Mesenchymal stem cell (in vitro differentiated cells and primary cell): ENCODE measurements at regions not wholly inside any gene's neighbourhood (a gene's known extent, or its start where the extent isn't known, plus 50 kb on each side); places are given as distances from the start of the nearest gene placed in this dataset.
"Not testable (repeated sequence)": the region's sequence is repeated elsewhere in the genome, so short reads cannot be mapped to it uniquely, and the experiment has no call there.

Experiments used
- DNase-seq: peaks from one replicate; pipeline ENCODE4 v3.0.0-alpha.2; 2013
- H2AFZ ChIP-seq: one replicate; pipeline ENCODE4 v1.6.1; 2013; ENCODE audit warnings: low read depth, mild to moderate bottlenecking, control low read depth, inconsistent platforms, low read length, moderate library complexity
- H2AK5ac ChIP-seq: 2 replicates; pipeline ENCODE4 v1.6.1; 2013; ENCODE audit warnings: low read length, moderate library complexity, mild to moderate bottlenecking, inconsistent platforms; ENCODE audit not compliant: severe bottlenecking
- H2BK120ac ChIP-seq: one replicate; pipeline ENCODE4 v1.6.1; 2013; ENCODE audit warnings: low read depth, mild to moderate bottlenecking, inconsistent platforms, low read length, moderate library complexity
- H2BK12ac ChIP-seq, 2 experiments: one replicate each; pipeline ENCODE4 v1.6.1; 2013; ENCODE audit warnings: inconsistent platforms in 2 of 2, low read length in 2 of 2, mild to moderate bottlenecking in 2 of 2, moderate library complexity in 2 of 2, control low read depth in 1 of 2
- H2BK15ac ChIP-seq: one replicate; pipeline ENCODE4 v1.6.1; 2013; ENCODE audit warnings: mild to moderate bottlenecking, low read depth, inconsistent platforms; ENCODE audit not compliant: poor library complexity, severe bottlenecking
- H2BK5ac ChIP-seq: 2 replicates; pipeline ENCODE4 v1.6.1; 2013; ENCODE audit warnings: low read depth, mild to moderate bottlenecking, low read length, control low read depth, inconsistent platforms; ENCODE audit not compliant: poor library complexity, severe bottlenecking
- H3K14ac ChIP-seq, 2 experiments: one replicate each; pipeline ENCODE4 v1.6.1; 2013; ENCODE audit warnings: inconsistent platforms in 2 of 2, low read length in 2 of 2, control low read depth in 1 of 2, mild to moderate bottlenecking in 1 of 2, moderate library complexity in 1 of 2
- H3K18ac ChIP-seq, 2 experiments: one replicate each; pipeline ENCODE4 v1.6.1; 2013; ENCODE audit warnings: inconsistent platforms in 2 of 2, low read length in 2 of 2, control low read depth in 1 of 2, low read depth in 1 of 2, mild to moderate bottlenecking in 1 of 2
- H3K23ac ChIP-seq, 2 experiments: one replicate each; pipeline ENCODE4 v1.6.1; 2013; ENCODE audit warnings: inconsistent platforms in 2 of 2, low read length in 2 of 2, mild to moderate bottlenecking in 2 of 2, moderate library complexity in 2 of 2, control low read depth in 1 of 2
- H3K27ac ChIP-seq: 2 replicates; pipeline ENCODE4 v1.5.1; 2013; ENCODE audit warnings: mild to moderate bottlenecking, moderate library complexity, low read length, control low read depth, inconsistent platforms; ENCODE audit not compliant: poor library complexity, severe bottlenecking
- H3K27me3 ChIP-seq, 2 experiments: 2 replicates each; pipeline versions ENCODE4 v1.6.1 to v1.7.0; 2013; ENCODE audit warnings: low read length in 2 of 2, mild to moderate bottlenecking in 2 of 2, moderate library complexity in 2 of 2, control low read depth in 1 of 2, inconsistent platforms in 1 of 2; ENCODE audit not compliant: control insufficient read depth in 1 of 2, insufficient read depth in 1 of 2
- H3K36me3 ChIP-seq, 2 experiments: 2 replicates each; pipeline versions ENCODE4 v1.6.1 to v1.7.0; 2013; ENCODE audit warnings: low read length in 2 of 2, control low read depth in 1 of 2, inconsistent platforms in 1 of 2, low read depth in 1 of 2, mild to moderate bottlenecking in 1 of 2; ENCODE audit not compliant: insufficient read depth in 2 of 2, control insufficient read depth in 1 of 2
- H3K4ac ChIP-seq, 2 experiments: one replicate each; pipeline ENCODE4 v1.6.1; 2013; ENCODE audit warnings: inconsistent platforms in 2 of 2, low read length in 2 of 2, mild to moderate bottlenecking in 2 of 2, moderate library complexity in 2 of 2, control low read depth in 1 of 2, low read depth in 1 of 2
- H3K4me1 ChIP-seq: 2 replicates; pipeline ENCODE4 v1.6.1; 2013; ENCODE audit warnings: low read depth, low read length, control low read depth; ENCODE audit not compliant: control insufficient read depth, insufficient read depth
- H3K4me2 ChIP-seq: 2 replicates; pipeline ENCODE4 v1.6.1; 2013; ENCODE audit warnings: low read length, mild to moderate bottlenecking, inconsistent platforms; ENCODE audit not compliant: poor library complexity, severe bottlenecking
- H3K4me3 ChIP-seq, 2 experiments: 2 replicates each; pipeline versions ENCODE4 v1.5.1 to v1.7.0; 2013; ENCODE audit warnings: low read length in 2 of 2, mild to moderate bottlenecking in 2 of 2, control low read depth in 1 of 2, low read depth in 1 of 2; ENCODE audit not compliant: insufficient read depth in 1 of 2
- H3K79me1 ChIP-seq: replicated peaks from 2 replicates; pipeline ENCODE4 v1.6.1; 2013; ENCODE audit warnings: mild to moderate bottlenecking, control low read depth, low read length, inconsistent platforms; ENCODE audit not compliant: poor library complexity, severe bottlenecking
- H3K9ac ChIP-seq: 2 replicates; pipeline ENCODE4 v1.7.0; 2013; ENCODE audit warnings: mild to moderate bottlenecking, low read length, moderate library complexity
- H3K9me3 ChIP-seq: 2 replicates; pipeline ENCODE4 v1.7.0; 2013; ENCODE audit warnings: mild to moderate bottlenecking, low read length; ENCODE audit not compliant: control insufficient read depth
- H4K8ac ChIP-seq: one replicate; pipeline ENCODE4 v1.6.1; 2013; ENCODE audit warnings: inconsistent platforms, mild to moderate bottlenecking, low read length, moderate library complexity
- H4K91ac ChIP-seq: one replicate; pipeline ENCODE4 v1.6.1; 2013; ENCODE audit warnings: mild to moderate bottlenecking, low read length, inconsistent platforms
- WGBS: methylation state at CpG from one replicate; pipeline ENCODE4 v1.1.7; 2013; ENCODE audit warnings: mixed read lengths; 5-methylcytosine and 5-hydroxymethylcytosine counted together

- Histone ChIP-seq H3K23ac (no peak overlapping the region), H4K8ac (no peak overlapping the region), H3K79me1 (no peaks in the 10 kb centered on the region), H4K91ac (no peak overlapping the region), H2BK5ac (no peak overlapping the region), H3K4ac (no peak overlapping the region), H3K9me3 (peaks cover 30% of the 10 kb centered on the region), H3K9ac (no peak overlapping the region), H3K4me1 (no peaks in the 10 kb centered on the region), H2AK5ac (no peak overlapping the region), H2AFZ (no peak overlapping the region), H2BK120ac (no peak overlapping the region), H3K27ac (no peak overlapping the region), H3K14ac (no peak overlapping the region), H2BK12ac (no peak overlapping the region), H2BK15ac (no peak overlapping the region), H3K4me2 (no peak overlapping the region), H3K18ac (no peak overlapping the region), H3K4me3 (no peak overlapping the region), H3K36me3 (no peaks in the 10 kb centered on the region), H3K27me3 (peaks cover 0 to 35% of the 10 kb centered on the region in 2 experiments)
- no peak for DNase-seq
- WGBS: 100% methylated on average over 2 of the region's 3 CpGs
Measured at GRCh38 chr14:22344673-22345072, 244.4 kb downstream of the DAD1 start.

GRCh38 chr14:22344209-22344608 is 244.8 kb downstream of the DAD1 start:
- not testable (repeated sequence) for H2BK15ac ChIP-seq, H4K8ac ChIP-seq, H2AK5ac ChIP-seq, H2BK5ac ChIP-seq, H2BK12ac ChIP-seq, H2BK120ac ChIP-seq, DNase-seq, H3K14ac ChIP-seq, H3K4me2 ChIP-seq, H3K4ac ChIP-seq, H3K23ac ChIP-seq, H3K36me3 ChIP-seq, H3K4me3 ChIP-seq, H2AFZ ChIP-seq, H3K79me1 ChIP-seq, H3K4me1 ChIP-seq, H3K18ac ChIP-seq, H4K91ac ChIP-seq, H3K27ac ChIP-seq, H3K9ac ChIP-seq
- Histone ChIP-seq H3K9me3 (peaks cover 30% of the 10 kb centered on the region), H3K27me3 (peaks cover 0 to 32% of the 10 kb centered on the region in 2 experiments)
- 88% methylated on average over 4 of the region's 4 CpGs for WGBS

- Histone ChIP-seq H3K4ac (no peak overlapping the region), H2BK5ac (no peak overlapping the region), H2BK120ac (no peak overlapping the region), H3K23ac (no peak overlapping the region), H3K9me3 (peaks cover 30% of the 10 kb centered on the region), H2AFZ (no peak overlapping the region), H3K4me2 (no peak overlapping the region), H3K36me3 (no peaks in the 10 kb centered on the region), H3K27me3 (peaks cover 0 to 22% of the 10 kb centered on the region in 2 experiments), H3K27ac (no peak overlapping the region), H2BK15ac (no peak overlapping the region), H3K9ac (no peak overlapping the region), H4K8ac (no peak overlapping the region), H2BK12ac (no peak overlapping the region), H3K18ac (no peak overlapping the region), H3K4me1 (no peaks in the 10 kb centered on the region), H3K4me3 (no peak overlapping the region), H2AK5ac (no peak overlapping the region), H3K79me1 (no peaks in the 10 kb centered on the region), H4K91ac (no peak overlapping the region), H3K14ac (no peak overlapping the region)
- DNase-seq: no peak
- WGBS: no CpG with 5 or more reads among the region's 3 CpGs
Measured at GRCh38 chr14:22341049-22341448, 248.0 kb downstream of the DAD1 start.

GRCh38 chr14:22338917-22339715 is 249.9 kb downstream of the DAD1 start:
- no peak overlapping the region for H4K91ac ChIP-seq
- H2AFZ ChIP-seq: no peak overlapping the region
- H3K27ac ChIP-seq: no peak overlapping the region
- H3K9ac ChIP-seq: peak overlapping the region; percentile 20
- no peak overlapping the region for H2BK12ac ChIP-seq
- peak overlapping the region; percentile 15 for H2BK5ac ChIP-seq
- DNase-seq: peak; percentile 90
- H4K8ac ChIP-seq: no peak overlapping the region
- no peak overlapping the region for H3K18ac ChIP-seq
- H3K4me2 ChIP-seq: no peak overlapping the region
- peaks cover 14% of the 10 kb centered on the region for H3K9me3 ChIP-seq
- no peak overlapping the region for H2AK5ac ChIP-seq
- no peak overlapping the region for H3K14ac ChIP-seq
- H3K23ac ChIP-seq: no peak overlapping the region
- peaks cover 4% of the 10 kb centered on the region for H3K4me1 ChIP-seq
- no peak overlapping the region for H2BK120ac ChIP-seq
- H3K27me3 ChIP-seq: peaks cover 0 to 16% of the 10 kb centered on the region in 2 experiments
- H3K36me3 ChIP-seq: no peaks in the 10 kb centered on the region
- H2BK15ac ChIP-seq: no peak overlapping the region
- no peak overlapping the region for H3K4ac ChIP-seq
- H3K79me1 ChIP-seq: no peaks in the 10 kb centered on the region
- H3K4me3 ChIP-seq: no peak overlapping the region
- 55% methylated on average over 6 of the region's 8 CpGs for whole genome bisulfite sequencing
